SU-DHL-6 (cell line): ENCODE measurements at regions not wholly inside any gene's neighbourhood (a gene's known extent, or its start where the extent isn't known, plus 50 kb on each side); places are given as distances from the start of the nearest gene placed in this dataset.

Experiments used
- H2AFZ ChIP-seq: fragments of 200-600 bp; sonication (generic); 2 replicates; pipeline ENCODE4 v1.6.1; 2014; ENCODE audit warnings: low read depth, mild to moderate bottlenecking, moderate library complexity, mixed read lengths, antibody characterized with exemption, low read length; ENCODE audit not compliant: severe bottlenecking
- H3F3A ChIP-seq: fragments of 200-600 bp; shearing (Covaris generic); 2 replicates; pipeline ENCODE4 v1.6.0; 2016; ENCODE audit warnings: antibody characterized with exemption, mild to moderate bottlenecking; ENCODE audit not compliant: insufficient read depth
- H3K27ac ChIP-seq: fragments of 200-600 bp; sonication (generic); 2 replicates; pipeline ENCODE4 v1.5.1; 2016; ENCODE audit warnings: low read depth, mild to moderate bottlenecking, low read length, moderate library complexity, mixed read lengths
- H3K27me3 ChIP-seq: fragments of 200-600 bp; sonication (generic), shearing (Covaris generic); 2 replicates; pipeline ENCODE4 v1.6.0; 2014; ENCODE audit warnings: mild to moderate bottlenecking, low read length
- H3K36me3 ChIP-seq: fragments of 200-600 bp; sonication (generic); 2 replicates; pipeline ENCODE4 v1.6.1; 2014; ENCODE audit warnings: mild to moderate bottlenecking, low read length, mixed read lengths
- H3K4me2 ChIP-seq: fragments of 300-600, 200-600 bp; shearing (Covaris generic), sonication (generic); 2 replicates; pipeline ENCODE4 v1.6.0; 2014; ENCODE audit warnings: low read length, low read depth, mild to moderate bottlenecking; ENCODE audit not compliant: poor library complexity, severe bottlenecking
- H3K4me3 ChIP-seq: fragments of 200-600 bp; sonication (generic); 2 replicates; pipeline ENCODE4 v1.5.1; 2014; ENCODE audit warnings: antibody characterized with exemption, low read length, mild to moderate bottlenecking, mixed read lengths; ENCODE audit not compliant: insufficient read depth, poor library complexity, severe bottlenecking
- H3K79me2 ChIP-seq: fragments of 200-600 bp; sonication (generic); 2 replicates; pipeline ENCODE4 v1.6.1; 2014; ENCODE audit warnings: mild to moderate bottlenecking, low read length, moderate library complexity; ENCODE audit not compliant: insufficient read depth
- H3K9ac ChIP-seq: fragments of 200-600 bp; sonication (generic); 2 replicates; pipeline ENCODE4 v1.7.0; 2014; ENCODE audit warnings: mild to moderate bottlenecking, low read length
- H3K9me2 ChIP-seq: fragments of 200-600 bp; sonication (generic); replicated peaks from 2 replicates; pipeline ENCODE4 v1.6.1; 2014; ENCODE audit warnings: low read length; ENCODE audit not compliant: insufficient read depth
- H3K9me3 ChIP-seq: fragments of 200-600 bp; sonication (generic); 2 replicates; pipeline ENCODE4 v1.6.1; 2014; ENCODE audit warnings: low read length, mixed read lengths; ENCODE audit not compliant: insufficient read depth
- H4K20me1 ChIP-seq: fragments of 200-600 bp; sonication (generic); 2 replicates; pipeline ENCODE4 v1.6.1; 2014; ENCODE audit warnings: low read depth, mild to moderate bottlenecking, antibody characterized with exemption, low read length, moderate library complexity, mixed read lengths
- EZH2phosphoT487 ChIP-seq: fragments of 200-600 bp; sonication (generic), shearing (Covaris generic); conservative IDR thresholded peaks from 2 replicates; pipeline ENCODE4 v1.6.1; 2018; ENCODE audit warnings: mild to moderate bottlenecking, antibody characterized with exemption, low read length, moderate library complexity, mixed read lengths
- TF ChIP-seq, protein P1 (sequence below): fragments of 200-600 bp; sonication (generic); IDR thresholded peaks from one replicate; pipeline ENCODE4 v1.5.1; 2017; ENCODE audit warnings: antibody characterized with exemption, mild to moderate bottlenecking, low read length, moderate library complexity; ENCODE audit not compliant: insufficient read depth, poor library complexity, severe bottlenecking

DNA sequence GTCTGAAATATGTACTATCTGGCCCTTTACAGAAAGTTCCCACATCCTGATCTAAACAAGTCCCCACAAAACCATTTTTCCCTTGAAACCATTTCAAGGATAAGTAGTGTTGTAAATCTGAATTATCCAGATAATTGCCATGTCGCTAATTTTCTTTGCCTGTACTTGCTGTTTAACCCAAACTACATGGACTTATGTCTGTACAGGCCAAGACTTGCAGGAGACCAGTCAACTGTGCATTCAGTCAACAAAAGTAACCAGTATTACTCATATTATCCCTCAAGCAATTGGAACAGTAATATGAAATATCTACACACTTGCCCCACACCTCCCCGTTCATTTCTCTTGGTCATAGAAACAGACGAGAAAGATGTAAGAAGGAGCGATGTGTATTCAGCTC, 347.8 kb upstream of the NFE2L3 start:
- no peaks in the 10 kb centered on the region for H3K27me3 ChIP-seq
- TF ChIP-seq, protein P1, sequence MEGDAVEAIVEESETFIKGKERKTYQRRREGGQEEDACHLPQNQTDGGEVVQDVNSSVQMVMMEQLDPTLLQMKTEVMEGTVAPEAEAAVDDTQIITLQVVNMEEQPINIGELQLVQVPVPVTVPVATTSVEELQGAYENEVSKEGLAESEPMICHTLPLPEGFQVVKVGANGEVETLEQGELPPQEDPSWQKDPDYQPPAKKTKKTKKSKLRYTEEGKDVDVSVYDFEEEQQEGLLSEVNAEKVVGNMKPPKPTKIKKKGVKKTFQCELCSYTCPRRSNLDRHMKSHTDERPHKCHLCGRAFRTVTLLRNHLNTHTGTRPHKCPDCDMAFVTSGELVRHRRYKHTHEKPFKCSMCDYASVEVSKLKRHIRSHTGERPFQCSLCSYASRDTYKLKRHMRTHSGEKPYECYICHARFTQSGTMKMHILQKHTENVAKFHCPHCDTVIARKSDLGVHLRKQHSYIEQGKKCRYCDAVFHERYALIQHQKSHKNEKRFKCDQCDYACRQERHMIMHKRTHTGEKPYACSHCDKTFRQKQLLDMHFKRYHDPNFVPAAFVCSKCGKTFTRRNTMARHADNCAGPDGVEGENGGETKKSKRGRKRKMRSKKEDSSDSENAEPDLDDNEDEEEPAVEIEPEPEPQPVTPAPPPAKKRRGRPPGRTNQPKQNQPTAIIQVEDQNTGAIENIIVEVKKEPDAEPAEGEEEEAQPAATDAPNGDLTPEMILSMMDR, result no peak
- no peak for TF ChIP-seq EZH2phosphoT487
- no peaks in the 10 kb centered on the region for H3K79me2 ChIP-seq
- no peak overlapping the region for H3K4me3 ChIP-seq
- H3K9me2 ChIP-seq, result no peaks in the 10 kb centered on the region
- no peak overlapping the region for H3K27ac ChIP-seq
- H3F3A ChIP-seq, result no peaks in the 10 kb centered on the region
- no peaks in the 10 kb centered on the region for H4K20me1 ChIP-seq
- H3K4me2 ChIP-seq, result no peak overlapping the region
- no peaks in the 10 kb centered on the region for H3K9me3 ChIP-seq
- H2AFZ ChIP-seq, result no peak overlapping the region
- no peak overlapping the region for H3K9ac ChIP-seq
- no peaks in the 10 kb centered on the region for H3K36me3 ChIP-seq

DNA sequence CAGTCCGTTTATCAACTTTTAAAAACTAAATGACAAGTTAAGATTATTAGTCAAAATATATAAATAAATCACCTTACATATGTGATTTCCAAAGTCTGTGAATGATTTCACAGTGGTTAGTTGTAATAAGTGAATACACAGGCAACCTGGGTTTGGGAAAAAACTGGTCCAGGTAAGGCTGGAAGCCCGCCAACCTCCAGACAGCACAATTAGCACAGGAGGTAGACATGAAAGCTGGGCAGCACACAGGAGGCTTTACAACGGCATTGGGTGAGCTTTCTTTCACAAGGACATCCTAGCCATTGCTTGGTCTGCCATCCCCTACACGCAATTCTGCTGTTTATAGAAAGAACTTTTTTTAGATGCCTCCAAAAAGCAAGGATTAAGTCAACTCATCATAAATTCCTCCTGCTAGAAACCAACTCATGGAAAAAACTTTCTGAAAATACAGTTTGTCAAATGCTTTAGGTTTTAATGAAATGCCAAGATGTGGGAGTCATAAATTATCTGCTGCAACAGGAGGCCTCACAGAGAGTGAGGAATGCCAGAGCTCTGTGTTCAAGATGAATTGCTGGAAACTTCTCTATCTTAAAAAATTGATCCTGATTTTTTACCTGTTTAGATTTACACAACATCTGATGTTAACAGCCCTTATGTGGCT, 346.8 kb upstream of the NFE2L3 start:
- Histone ChIP-seq H2AFZ (no peak overlapping the region), H3K79me2 (no peaks in the 10 kb centered on the region), H3K9me2 (no peaks in the 10 kb centered on the region), H3K36me3 (no peaks in the 10 kb centered on the region), H3F3A (no peaks in the 10 kb centered on the region), H3K9me3 (no peaks in the 10 kb centered on the region), H3K27ac (no peak overlapping the region), H3K27me3 (no peaks in the 10 kb centered on the region), H3K4me3 (no peak overlapping the region), H3K9ac (no peak overlapping the region), H3K4me2 (no peak overlapping the region), H4K20me1 (no peaks in the 10 kb centered on the region)
- TF ChIP-seq EZH2phosphoT487, result no peak
- TF ChIP-seq, protein P1, result no peak

DNA sequence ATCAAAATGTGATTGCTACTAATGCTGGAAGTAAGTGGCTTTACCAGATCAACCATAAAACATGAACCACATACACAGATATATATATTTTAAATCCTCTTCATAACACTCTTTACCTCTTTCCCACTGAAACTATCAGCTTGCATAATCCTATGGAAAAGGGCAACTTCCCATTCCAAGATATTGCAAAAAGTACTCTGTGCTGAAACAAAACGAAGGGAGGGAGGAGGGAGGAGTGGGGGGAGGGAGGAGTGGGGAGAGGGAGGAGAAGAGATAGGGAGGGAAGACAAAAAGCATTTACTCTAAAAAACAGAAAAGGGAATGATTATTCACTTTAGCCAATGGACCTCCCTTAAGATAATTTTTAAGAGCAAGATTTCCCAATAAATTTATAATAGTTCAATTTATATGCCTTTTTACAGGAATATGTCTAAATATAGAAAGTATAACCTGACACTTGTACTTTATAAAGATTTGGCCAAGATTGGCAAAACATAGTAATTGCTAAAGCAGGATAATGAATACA, 344.8 kb upstream of the NFE2L3 start:
- Histone ChIP-seq H3K9me3 (no peaks in the 10 kb centered on the region), H2AFZ (no peak overlapping the region), H3F3A (no peaks in the 10 kb centered on the region), H3K79me2 (no peaks in the 10 kb centered on the region), H3K9ac (no peak overlapping the region), H4K20me1 (no peaks in the 10 kb centered on the region), H3K4me2 (no peak overlapping the region), H3K9me2 (no peaks in the 10 kb centered on the region), H3K27me3 (no peaks in the 10 kb centered on the region), H3K27ac (no peak overlapping the region), H3K4me3 (no peak overlapping the region), H3K36me3 (no peaks in the 10 kb centered on the region)
- TF ChIP-seq, protein P1, result no peak
- TF ChIP-seq EZH2phosphoT487, result no peak
